GM12864 (cell line): ENCODE measurements at regions not wholly inside any gene's neighbourhood (a gene's known extent, or its start where the extent isn't known, plus 50 kb on each side); places are given as distances from the start of the nearest gene placed in this dataset.

Source experiments
- DNase-seq: peaks from one replicate; pipeline ENCODE4 v3.0.0-alpha.2; 2011; ENCODE audit warnings: low read depth
- H3K4me3 ChIP-seq: 2 replicates; pipeline ENCODE4 v1.5.1; 2011; ENCODE audit warnings: mild to moderate bottlenecking, low read depth, low read length, control low read depth
- CTCF ChIP-seq: IDR thresholded peaks from 2 replicates; pipeline ENCODE4 v1.5.1; 2011; ENCODE audit warnings: low read depth, mild to moderate bottlenecking, moderate library complexity, low read length, control low read depth, inconsistent platforms; ENCODE audit errors: missing control alignments

GRCh38 chr5:28214292-28214691 lies 1175.9 kb upstream of the CDH9 start:
- DNase-seq, result no peak
- TF ChIP-seq CTCF, result no peak
- H3K4me3 ChIP-seq, result no peak overlapping the region

GRCh38 chr5:28208356-28208755 lies 1170.0 kb upstream of the CDH9 start:
- no peak overlapping the region for H3K4me3 ChIP-seq
- no peak for TF ChIP-seq CTCF
- no peak for DNase-seq

- DNase-seq, result no peak
- TF ChIP-seq CTCF, result no peak
- no peak overlapping the region for H3K4me3 ChIP-seq
Measured at GRCh38 chr5:28190011-28190410, 1151.6 kb upstream of the CDH9 start.

GRCh38 chr5:28174691-28175090 lies 1136.3 kb upstream of the CDH9 start:
- no peak for DNase-seq
- TF ChIP-seq CTCF, result no peak
- H3K4me3 ChIP-seq, result no peak overlapping the region

- DNase-seq, result no peak
- no peak for TF ChIP-seq CTCF
- H3K4me3 ChIP-seq, result no peak overlapping the region
Measured at GRCh38 chr5:28165096-28165495, 1126.7 kb upstream of the CDH9 start.

GRCh38 chr5:28164568-28164967 lies 1126.2 kb upstream of the CDH9 start:
- no peak overlapping the region for H3K4me3 ChIP-seq
- no peak for TF ChIP-seq CTCF
- DNase-seq, result no peak

GRCh38 chr5:28156981-28157380 lies 1118.6 kb upstream of the CDH9 start:
- TF ChIP-seq CTCF, result no peak
- H3K4me3 ChIP-seq, result no peak overlapping the region
- no peak for DNase-seq
